ENCODE measurements at regions not wholly inside any gene's neighbourhood (a gene's known extent, or its start where the extent isn't known, plus 50 kb on each side); places are given as distances from the start of the nearest gene placed in this dataset.
"Not testable (repeated sequence)": the region's sequence is repeated elsewhere in the genome, so short reads cannot be mapped to it uniquely, and the experiment has no call there.

DNA sequence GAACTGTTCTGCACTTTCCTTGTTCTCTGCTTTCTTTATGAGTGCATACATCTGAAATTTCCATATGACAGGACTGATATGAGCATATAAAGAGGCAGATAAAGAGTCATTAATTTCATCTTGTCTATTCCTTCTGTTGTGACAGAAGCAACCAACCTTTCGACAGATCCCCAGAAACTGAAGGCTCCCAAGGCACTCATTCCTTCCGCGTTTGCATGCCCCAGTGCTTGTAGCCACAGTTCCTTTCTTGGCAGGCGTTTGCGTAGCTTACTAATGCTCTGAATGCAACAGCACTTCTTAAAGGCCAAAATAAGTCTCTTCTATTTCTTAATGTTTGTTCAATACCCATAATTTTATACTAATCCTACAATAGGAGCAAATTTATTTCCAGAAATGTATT is 94.0 kb upstream of the TBL1X start:
- FAIRE-seq: no peak

DNA sequence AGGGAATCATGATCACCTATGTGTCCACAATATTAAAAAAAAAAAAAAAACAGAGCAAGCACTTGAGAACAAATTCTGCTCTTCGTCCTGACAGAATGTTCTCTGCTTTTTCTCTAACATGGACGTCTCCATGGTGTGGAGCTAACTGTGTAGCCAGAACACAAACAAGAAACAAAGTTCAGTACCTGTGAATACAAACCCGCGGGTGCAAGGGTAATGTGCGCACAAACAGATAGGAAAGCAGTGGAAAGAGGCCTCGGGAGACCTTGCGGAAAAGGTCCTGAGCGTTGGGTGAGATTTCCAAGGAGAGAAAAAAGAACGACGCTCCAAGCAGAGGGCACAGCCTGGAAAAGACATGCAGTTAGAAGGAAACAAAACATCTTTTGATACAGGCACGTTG is 92.0 kb upstream of the TBL1X start:
- FAIRE-seq (no peak), DNase-seq (ENCODE audit: low spot score in 2 of 2) (no peak)

More for the DNA sequence above, 94.0 kb upstream of the TBL1X start:
- DNase-seq (ENCODE audit: low spot score in 2 of 2): no peak

DNA sequence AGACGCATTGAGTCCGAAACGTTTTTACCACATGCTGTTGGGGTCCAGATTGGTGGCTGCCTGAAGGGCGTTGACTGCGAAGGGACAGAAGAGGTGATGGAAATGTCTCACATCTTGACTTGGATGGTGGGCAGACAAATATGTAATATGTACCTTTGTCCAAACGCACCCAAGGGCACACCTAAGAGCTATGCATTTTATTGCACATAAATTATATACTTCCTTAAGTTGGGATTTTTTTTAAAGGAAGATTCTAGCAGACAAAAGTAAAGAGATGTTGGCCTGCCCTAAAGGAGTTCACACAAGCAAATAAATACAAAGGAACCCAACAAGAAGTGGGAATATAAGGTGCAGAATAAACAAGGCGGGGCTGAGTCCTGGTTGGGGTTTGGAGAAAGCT is 91.1 kb upstream of the TBL1X start:
- FAIRE-seq: no peak

DNA sequence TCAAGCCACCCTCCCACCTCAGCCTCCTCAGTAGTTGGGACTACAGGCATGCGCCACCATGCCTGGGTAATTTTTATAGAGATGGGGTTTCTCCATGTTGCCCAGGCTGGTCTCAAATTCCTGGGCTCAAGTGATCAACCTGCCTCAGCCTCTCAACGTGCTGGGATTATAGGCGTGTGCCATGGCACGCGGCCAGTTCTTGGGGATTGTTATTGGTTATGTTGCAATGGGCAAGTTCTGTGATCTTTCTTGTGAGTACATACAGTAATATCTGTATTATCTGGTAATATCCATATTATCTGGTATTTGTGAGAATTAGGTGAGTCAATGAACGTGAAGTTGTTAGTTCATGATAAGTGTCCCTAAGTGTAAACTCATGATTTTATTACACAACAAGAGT is 90.3 kb upstream of the TBL1X start:
- FAIRE-seq (no peak), DNase-seq (ENCODE audit: low spot score in 2 of 2) (no peak)

More for the DNA sequence above, 91.1 kb upstream of the TBL1X start:
- DNase-seq (ENCODE audit: low spot score in 2 of 2): no peak

DNA sequence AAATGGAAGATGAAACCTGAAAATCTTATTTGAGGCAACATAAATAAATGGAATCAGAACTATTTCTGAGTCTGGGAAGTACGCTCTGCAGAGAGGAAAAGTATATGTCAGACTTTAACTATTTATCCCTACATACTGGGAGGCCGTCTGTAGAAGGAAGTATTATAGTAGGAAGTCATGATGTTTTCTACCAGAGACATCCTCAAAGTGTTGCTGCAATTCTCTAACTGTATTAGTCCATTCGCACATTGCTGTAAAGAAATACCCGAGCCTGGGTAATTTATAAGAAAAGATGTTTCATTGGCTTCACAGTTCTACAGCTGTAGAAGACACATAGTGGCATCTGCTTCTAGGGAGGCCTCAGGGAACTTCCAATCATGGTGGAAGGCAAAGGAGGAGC is 88.7 kb upstream of the TBL1X start:
- DNase-seq (ENCODE audit: low spot score in 2 of 2): no peak
- FAIRE-seq: no peak

DNA sequence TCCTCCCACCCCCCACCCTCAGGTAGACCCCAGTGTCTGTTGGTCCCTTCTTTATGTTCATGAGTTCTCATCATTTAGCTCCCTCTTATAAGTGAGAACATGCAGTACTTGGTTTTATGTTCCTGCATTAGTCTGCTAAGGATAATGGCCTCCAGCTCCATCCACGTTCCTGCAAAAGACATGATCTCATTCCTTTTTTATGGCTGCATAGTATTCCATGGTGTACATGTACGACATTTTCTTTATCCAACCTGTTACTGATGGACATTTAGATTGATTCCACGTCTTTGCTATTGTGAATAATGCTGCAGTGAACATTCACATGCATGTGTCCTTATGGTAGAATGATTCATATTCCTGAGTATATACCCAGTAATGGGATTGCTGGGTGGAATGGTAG is 87.6 kb upstream of the TBL1X start:
- DNase-seq (ENCODE audit: low spot score in 2 of 2); FAIRE-seq: not testable (repeated sequence)

DNA sequence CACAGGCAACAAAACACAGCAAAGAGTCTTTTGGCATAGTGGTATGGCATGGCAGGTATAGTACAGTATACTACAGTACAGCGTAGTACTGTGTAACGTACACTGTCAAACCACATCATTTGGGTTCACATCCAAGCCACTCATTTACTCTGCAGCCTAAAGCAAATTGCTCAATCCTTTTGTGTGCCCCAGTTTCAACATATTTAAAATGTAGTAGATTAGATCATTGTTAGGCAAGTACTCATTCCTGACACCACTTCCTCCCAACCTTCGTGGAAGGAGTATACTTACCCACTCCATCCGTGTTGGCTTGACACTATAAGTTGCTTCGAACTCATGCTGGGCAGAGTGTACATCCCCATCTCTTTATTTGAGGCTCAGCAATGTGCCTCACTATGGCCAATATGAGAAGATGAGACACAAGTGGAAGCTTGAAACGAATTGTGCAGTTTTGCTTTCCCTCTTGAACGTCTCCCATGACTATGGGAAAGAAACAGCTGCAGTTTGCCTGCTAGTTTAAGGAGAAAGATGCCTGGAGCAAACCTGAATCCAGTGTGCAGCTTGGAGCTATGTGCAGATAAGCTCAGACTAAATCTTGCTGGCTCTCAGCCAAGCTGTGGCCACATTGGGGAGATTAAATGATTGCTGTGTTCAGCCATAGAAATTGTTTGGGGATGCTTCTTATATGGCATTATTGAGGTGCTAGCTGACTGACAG is 85.7 kb upstream of the TBL1X start:
- DNase-seq (ENCODE audit: low spot score in 2 of 2): no peak
- FAIRE-seq: no peak

DNA sequence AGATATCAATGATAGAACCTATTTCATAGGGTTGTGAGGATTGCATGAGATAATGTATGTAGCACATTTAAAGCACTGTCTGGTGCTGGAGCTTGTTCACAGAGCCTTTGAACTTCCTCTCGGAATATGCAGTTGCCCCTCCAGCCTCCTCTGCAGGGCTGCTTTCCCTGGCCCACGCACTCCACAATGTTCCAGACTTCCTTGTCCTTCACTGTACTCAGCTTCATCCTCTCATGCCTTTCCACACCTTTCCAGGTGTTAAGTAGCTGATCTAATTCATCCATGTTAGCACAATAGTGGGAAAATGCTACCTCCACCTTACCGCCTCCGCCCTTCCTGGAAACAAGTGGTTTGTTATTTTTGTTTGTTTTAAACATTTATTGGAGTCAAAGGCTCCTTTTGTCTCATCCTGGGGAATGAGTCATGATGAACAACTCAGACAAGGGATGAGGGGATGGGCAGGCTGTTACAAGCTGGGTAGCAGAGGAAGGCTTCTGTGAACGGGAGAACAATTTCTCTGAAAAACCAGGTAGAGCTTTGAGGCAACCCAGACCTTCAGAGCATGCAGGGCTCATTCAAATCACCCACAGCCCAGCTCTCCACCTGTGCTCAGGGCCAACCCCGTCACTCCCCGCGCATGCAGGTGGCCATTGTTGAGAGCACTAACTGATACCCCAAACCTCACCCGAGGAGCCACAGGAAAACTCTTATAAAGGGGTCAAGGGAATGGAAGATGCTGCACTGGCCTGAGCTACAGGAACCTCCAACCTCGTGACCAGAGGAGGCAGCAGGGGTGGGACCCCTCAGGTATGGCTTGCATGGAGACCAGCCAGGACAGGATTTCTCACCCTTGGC is 84.9 kb upstream of the TBL1X start:
- DNase-seq (ENCODE audit: low spot score in 2 of 2): no peak
- FAIRE-seq: no peak

DNA sequence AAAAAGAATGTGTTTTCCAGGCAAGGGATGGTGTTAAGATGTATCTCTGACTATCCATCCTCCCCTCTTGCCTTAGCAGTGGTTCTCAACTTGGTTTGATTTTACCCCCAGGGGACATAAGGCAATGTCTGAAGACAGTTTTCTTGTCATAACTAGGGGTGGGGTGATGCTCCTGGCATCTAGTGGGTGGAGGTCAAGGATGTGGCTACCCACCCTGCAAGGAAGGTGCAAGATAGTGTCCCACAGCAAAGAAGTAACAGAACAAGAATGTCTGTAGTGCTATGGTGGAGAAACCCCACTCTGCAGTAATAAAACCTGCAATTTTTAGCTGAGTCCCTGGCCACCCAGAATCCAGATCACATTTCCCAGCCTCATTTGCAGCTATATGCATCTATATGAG is 81.2 kb upstream of the TBL1X start:
- FAIRE-seq (no peak), DNase-seq (ENCODE audit: low spot score in 2 of 2) (no peak)

DNA sequence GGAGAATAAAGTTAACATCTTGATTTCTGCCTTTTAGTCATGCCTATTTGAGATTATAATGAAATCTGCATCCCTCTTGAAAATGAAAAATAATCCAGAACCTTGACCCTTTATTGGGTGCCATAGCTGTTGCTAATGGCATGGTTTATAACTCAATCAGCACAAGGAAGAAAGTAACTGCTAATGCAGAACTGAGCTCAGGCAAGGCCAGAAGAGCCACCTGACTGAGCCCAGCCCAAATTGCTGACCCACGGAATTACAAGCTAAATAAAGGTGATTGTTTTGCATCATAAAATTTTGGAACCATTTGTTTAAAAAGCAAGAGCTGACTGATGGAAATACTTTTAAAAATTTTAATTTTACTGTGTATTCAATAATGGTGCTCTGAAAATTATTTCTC is 76.4 kb upstream of the TBL1X start:
- no peak for FAIRE-seq

DNA sequence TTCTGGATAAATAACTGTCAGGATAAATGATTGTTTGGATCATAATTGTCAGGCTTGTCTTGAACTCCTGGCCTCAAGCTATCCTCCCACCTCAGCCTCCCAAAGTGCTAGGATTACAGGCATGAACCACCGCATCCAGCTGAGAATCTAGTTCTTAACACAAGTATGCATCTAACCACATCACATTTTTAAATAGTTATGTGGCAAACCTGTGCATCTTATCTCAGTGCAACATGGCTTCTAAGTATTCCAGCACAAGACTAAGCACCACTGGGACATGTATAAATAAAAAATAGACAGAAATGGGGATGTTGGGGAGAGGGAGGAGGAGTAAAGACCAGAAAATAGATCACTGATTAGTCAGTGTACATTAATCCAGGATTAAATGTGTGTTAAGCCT is 74.7 kb upstream of the TBL1X start:
- DNase-seq (ENCODE audit: low spot score in 2 of 2) (no peak), FAIRE-seq (no peak)

More for the DNA sequence above, 76.4 kb upstream of the TBL1X start:
- no peak for DNase-seq (ENCODE audit: low spot score in 2 of 2)

DNA sequence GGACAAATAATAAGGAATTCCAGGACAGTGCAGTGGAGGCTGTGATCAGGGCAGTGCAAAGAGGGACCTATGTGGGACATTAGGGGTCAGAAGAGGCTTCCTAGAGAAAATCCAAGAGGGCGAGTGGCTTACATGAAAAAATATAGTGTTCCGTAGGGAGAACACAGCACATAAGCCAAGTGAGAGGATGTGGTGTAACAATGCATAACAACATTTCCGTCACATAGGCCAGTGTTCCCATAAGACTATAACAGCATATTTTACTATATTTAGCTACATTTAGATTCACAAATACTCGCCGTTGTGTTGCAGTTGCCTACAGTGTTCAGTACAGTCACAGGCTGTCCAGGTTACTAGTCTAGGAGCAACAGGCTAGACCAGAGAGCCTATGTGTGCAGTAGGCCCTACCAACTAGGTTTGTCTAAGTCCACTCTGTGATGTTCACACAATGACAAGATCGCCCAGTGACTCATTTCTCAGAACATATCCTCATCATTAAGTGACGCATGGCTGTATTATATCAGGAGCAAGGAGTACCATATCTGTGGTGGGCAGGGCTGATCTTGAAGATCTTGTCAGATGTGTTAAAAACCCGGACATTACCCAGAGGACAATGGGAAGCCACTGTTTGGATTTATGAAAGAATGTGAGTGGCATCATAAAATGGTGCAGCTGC is 74.0 kb upstream of the TBL1X start:
- no peak for FAIRE-seq
- DNase-seq (ENCODE audit: low spot score in 2 of 2): no peak

DNA sequence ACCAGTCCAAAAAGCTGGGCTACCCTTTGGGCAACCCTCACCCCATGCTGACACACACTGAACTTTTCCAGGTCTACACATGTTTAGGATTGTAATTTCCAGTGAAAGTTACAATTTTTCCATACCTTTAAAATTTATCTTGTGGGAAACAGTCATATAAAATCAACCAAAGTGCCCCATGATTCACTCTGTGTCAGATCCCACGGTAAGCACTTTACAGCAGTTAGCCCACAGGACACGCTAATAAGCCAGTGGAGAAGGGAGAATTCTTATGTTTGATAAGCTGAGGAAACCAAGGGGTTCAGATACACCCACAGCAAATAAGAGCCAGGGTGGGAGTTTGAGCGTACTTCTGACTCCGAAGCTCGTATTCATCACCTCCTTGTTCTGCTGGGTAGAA is 72.4 kb upstream of the TBL1X start:
- DNase-seq (ENCODE audit: low spot score in 2 of 2) (no peak), FAIRE-seq (no peak)

DNA sequence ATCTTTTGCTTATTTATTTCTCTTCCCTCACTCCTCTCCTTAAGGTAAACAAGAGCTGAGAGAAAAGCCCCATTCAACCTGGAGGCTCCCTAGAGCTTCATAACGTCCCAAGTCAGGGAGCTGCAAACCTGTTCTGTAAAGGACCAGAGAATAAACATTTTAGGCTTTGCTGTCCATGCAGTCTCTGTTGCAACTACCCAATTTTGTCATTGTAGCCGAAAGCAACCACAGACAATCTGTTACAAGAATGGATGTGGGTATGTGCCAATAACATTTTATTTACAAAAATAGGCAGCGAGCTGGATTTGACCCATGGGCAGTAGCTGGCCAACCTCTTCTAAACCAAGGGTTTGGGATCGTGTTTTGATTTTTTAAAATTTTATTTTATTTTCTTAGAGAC is 71.3 kb upstream of the TBL1X start:
- FAIRE-seq (no peak), DNase-seq (ENCODE audit: low spot score in 2 of 2) (no peak)

DNA sequence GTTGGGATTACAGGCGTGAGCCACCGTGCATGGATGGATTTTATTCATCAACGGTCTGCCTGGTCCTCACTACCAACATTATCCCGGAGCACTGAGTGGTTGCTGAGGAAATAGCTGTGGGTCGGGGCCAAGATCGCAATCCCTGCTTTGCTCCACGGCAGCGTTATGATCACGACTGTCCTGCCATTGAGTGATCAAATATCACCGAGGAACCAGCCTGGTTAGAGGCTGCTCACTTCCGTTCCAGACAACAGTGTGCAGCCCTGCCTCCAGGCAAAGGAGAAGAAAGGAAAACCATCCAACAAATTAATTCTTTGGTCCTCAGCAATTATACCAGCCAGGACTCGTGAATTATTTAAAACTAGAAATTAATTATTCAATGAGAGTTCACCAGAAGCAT is 70.6 kb upstream of the TBL1X start:
- DNase-seq (ENCODE audit: low spot score in 2 of 2): no peak
- no peak for FAIRE-seq

DNA sequence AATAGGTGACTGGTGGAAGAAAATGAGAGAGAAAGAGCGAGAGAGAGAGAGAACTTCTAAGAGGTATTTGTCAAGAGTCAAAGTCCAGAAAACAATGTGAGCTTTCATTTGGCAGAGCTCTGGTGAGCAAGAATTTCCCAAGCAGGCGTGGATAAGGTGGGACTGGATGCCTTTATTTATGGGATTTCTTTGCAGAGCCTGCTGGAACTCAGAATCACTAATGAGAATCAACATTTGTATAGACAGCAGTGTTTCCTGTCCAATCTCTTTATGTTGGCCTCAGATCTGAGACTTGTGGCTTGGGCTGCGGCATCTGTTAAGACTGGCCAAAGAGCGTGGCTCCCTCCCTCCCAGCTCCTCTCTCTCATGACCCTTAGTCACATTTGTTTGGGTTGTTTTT is 67.9 kb upstream of the TBL1X start:
- FAIRE-seq (no peak), DNase-seq (ENCODE audit: low spot score in 2 of 2) (no peak)

DNA sequence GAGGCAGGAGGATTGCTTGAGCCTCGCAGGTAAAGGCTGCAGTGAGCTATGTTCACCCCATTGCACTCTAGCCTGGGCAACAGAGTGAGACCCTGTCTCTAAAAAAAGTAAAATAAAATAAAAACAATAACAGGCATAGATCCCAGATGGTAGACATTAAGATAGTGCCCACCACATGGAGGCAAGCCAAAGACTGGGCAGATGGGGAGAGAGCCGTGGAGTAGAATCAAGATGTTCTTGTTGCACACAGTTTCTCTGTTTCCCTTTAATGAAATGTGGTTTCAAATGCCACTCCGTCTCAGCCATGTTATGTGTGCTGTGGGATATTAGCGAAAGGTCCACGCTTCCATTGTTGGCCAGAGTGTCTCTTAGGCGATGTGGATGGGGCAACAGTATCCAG is 63.8 kb upstream of the TBL1X start:
- DNase-seq (ENCODE audit: low spot score in 2 of 2): no peak
- FAIRE-seq: no peak

DNA sequence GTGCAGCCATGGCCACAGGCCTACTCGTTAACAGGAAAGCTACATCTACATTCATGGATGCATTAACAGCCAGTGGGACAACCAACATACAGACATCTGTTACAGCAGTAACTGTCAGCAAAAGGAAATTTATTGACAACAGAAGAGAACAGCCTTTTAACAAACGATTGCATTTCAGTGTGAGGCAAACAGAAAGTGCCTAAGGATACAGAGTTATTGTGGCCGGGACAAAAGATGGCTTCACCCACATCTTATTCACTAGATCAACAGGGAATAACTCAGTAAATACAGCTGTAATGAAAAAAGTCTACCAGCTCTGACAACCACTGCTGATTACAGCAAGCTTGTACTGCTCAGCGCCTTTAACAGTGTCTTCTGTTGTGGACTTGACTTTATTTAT is 61.5 kb upstream of the TBL1X start:
- no peak for FAIRE-seq
- no peak for DNase-seq (ENCODE audit: low spot score in 2 of 2)

DNA sequence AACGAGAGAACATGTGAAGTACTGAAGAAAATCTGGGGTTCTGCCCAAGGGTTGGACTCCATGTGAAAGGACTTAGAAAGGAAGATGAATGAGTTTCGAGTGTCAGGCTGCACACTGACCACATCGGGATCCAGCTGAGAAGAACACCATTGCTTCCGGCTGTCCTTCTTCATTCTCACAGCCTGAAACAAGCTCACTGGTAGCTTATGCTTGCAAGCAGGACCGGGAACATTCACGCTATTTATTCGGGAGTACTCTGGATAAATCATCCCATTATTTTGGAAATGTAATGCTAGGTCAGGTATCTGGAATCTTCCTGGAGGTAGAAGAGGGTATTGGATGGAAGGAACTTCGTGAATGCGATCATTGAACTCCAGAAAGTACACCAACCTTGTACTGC is 59.2 kb upstream of the TBL1X start:
- FAIRE-seq: not testable (repeated sequence)

DNA sequence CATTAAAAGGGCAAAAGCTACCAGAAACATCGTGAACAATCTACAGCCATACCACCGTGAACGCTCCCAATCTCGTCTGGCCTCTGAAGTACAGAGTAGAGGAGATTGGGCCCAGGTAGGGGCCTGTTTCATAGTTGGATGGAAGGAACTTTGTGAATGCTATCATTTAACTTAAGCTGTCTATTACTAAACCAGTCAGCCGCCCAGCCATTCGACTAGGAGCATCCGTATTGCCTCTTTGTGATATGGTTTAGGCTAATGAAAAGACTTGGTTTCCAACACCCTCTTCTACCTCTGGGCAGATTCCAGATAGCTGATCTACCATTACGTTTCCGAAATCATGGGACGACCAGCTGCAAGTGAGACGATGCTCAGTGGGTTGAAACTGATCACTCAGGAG is 54.0 kb upstream of the TBL1X start:
- not testable (repeated sequence) for FAIRE-seq; DNase-seq (ENCODE audit: low spot score in 2 of 2)

More for the DNA sequence above, 59.2 kb upstream of the TBL1X start:
- DNase-seq (ENCODE audit: low spot score in 2 of 2): not testable (repeated sequence)

DNA sequence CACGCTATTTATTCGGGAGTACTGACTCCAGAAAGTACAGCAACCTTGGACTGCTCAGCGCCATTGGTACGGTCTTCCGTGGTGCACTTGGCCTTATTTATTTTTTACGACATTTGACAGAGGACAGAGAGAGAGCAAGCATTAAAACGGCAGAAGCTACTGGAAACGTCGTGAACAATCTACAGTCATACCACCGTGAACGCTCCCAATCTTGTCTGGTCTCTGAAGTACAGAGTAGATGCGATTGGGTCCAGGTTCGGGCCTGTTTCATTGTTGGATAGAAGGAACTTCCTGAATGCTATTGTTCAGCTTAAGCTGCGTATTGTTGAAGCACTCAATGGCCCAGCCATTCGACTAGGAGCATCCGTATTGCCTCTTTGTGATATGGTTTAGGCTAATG is 53.2 kb upstream of the TBL1X start:
- not testable (repeated sequence) for DNase-seq (ENCODE audit: low spot score in 2 of 2); FAIRE-seq
